RWPE2 (cell line): ENCODE measurements at regions not wholly inside any gene's neighbourhood (a gene's known extent, or its start where the extent isn't known, plus 50 kb on each side); places are given as distances from the start of the nearest gene placed in this dataset.

Experiments
- ATAC-seq: fragments of 200-7000 bp; cut with Tn5 transposase; 3 replicates; pipeline ENCODE4 v1.9.1; 2021; ENCODE audit warnings: low read depth
- DNase-seq: peaks from one replicate; pipeline ENCODE4 v3.0.0-alpha.2; 2020; ENCODE audit warnings: low spot score
- H3K27ac ChIP-seq: fragments of 450-650 bp; 2 replicates; pipeline ENCODE4 v1.5.1; 2017; ENCODE audit warnings: mild to moderate bottlenecking; ENCODE audit not compliant: poor library complexity, severe bottlenecking
- H3K27me3 ChIP-seq: fragments of 250-450 bp; sonication (Bioruptor Pico); 2 replicates; pipeline ENCODE4 v1.5.1; 2021; ENCODE audit warnings: mild to moderate bottlenecking, moderate library complexity; ENCODE audit not compliant: insufficient read depth, poor library complexity, severe bottlenecking
- H3K36me3 ChIP-seq: fragments of 250-450 bp; sonication (Bioruptor Pico); 2 replicates; pipeline ENCODE4 v1.5.1; 2020; ENCODE audit warnings: low read depth, mild to moderate bottlenecking, moderate library complexity
- H3K4me1 ChIP-seq: fragments of 250-450 bp; sonication (Bioruptor Pico); 2 replicates; pipeline ENCODE4 v1.5.1; 2021; ENCODE audit warnings: mild to moderate bottlenecking, moderate library complexity; ENCODE audit not compliant: insufficient read depth, poor library complexity, severe bottlenecking
- H3K4me3 ChIP-seq: fragments of 250-450 bp; sonication (Bioruptor Pico); 2 replicates; pipeline ENCODE4 v1.5.1; 2021; ENCODE audit warnings: mild to moderate bottlenecking, moderate library complexity; ENCODE audit not compliant: severe bottlenecking
- H3K9me3 ChIP-seq: fragments of 250-450 bp; sonication (Bioruptor Pico); 2 replicates; pipeline ENCODE4 v1.5.1; 2021; ENCODE audit warnings: mild to moderate bottlenecking, moderate library complexity; ENCODE audit not compliant: severe bottlenecking
- CTCF ChIP-seq: fragments of 450-650 bp; IDR thresholded peaks from one replicate; pipeline ENCODE4 v1.5.1; 2017; ENCODE audit warnings: mild to moderate bottlenecking, moderate library complexity; ENCODE audit not compliant: poor library complexity, severe bottlenecking

GRCh38 chr4:60266505-60266904 lies 933.6 kb upstream of the ADGRL3 start:
- ATAC-seq = no peak
- Histone ChIP-seq H3K9me3 (no peaks in the 10 kb centered on the region), H3K4me1 (no peaks in the 10 kb centered on the region), H3K4me3 (no peak overlapping the region), H3K36me3 (no peaks in the 10 kb centered on the region), H3K27me3 (no peaks in the 10 kb centered on the region), H3K27ac (no peak overlapping the region)
- TF ChIP-seq CTCF = no peak
- DNase-seq = no peak

DNA sequence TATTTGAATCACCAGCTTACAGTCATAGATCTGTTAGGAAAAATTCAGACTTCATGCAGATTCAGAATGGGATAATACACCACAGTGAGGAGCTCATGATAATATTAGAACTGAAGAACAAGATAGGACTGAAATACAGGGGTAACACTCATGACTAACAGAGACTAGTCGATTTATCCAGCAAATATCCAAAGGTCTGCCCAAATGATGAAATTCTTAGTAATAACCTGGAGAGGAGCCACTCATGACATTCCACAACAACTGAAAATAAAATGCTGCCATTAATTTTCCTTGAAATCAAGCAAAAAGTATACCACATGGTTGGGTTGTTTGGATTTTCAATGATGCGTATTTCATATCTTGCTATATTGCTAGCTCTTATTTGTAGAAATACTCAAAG lies 903.7 kb upstream of the ADGRL3 start:
- TF ChIP-seq CTCF = no peak
- H3K27me3 ChIP-seq = no peaks in the 10 kb centered on the region
- DNase-seq (no peak), ATAC-seq (no peak)
- H3K4me1 ChIP-seq = no peaks in the 10 kb centered on the region
- no peaks in the 10 kb centered on the region for H3K9me3 ChIP-seq
- no peaks in the 10 kb centered on the region for H3K36me3 ChIP-seq
- no peak overlapping the region for H3K27ac ChIP-seq
- H3K4me3 ChIP-seq = no peak overlapping the region

DNA sequence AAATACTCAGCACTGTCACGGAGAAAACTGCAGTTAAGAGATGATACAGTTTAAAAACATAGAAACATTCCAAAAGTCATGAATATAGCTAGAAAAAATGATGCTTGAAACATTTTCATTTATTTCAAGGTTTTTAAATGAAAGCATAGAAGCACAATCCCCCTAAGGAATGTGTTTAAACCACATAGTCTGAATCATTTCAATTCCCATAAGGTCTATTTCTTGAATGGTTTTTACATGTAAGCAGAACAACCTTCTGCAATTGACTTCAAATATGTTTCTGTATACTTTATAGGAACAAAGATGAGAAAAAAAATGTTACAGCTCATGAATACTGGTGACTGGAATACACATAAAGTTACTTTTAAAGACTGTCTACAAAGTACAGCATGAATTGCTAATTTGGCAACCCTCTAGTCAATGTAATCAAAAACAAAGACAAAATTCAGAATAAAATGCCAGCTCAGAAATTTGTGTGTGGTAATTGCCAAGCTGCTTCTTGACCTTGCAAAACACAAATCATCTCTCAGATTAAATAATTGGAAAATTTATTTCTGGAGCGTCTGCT lies 886.4 kb upstream of the ADGRL3 start:
- Histone ChIP-seq H3K9me3 (no peaks in the 10 kb centered on the region), H3K36me3 (no peaks in the 10 kb centered on the region), H3K4me1 (no peaks in the 10 kb centered on the region), H3K27me3 (no peaks in the 10 kb centered on the region), H3K27ac (no peak overlapping the region), H3K4me3 (no peak overlapping the region)
- ATAC-seq = no peak
- DNase-seq = no peak
- no peak for TF ChIP-seq CTCF

DNA sequence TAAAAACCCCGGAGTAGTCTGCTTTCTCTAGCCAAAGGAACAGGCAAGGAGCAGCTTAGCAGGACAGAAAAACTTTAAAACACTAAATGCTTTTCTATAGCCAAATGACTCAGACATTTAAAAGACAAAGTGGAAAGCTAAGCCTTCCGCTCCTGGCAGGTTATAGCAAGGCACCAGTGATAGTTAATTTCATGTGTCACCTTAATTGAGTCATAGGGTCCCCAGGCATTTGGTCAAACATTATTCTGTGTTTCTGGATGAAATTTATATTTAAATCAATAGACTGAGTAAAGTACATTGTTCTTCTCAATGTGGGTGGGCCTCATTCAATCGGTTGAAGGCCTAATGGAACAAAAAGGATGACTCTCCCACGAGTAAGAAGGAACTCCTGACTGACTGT lies 885.7 kb upstream of the ADGRL3 start:
- no peak for DNase-seq
- no peak for ATAC-seq
- H3K9me3 ChIP-seq = no peaks in the 10 kb centered on the region
- H3K36me3 ChIP-seq = no peaks in the 10 kb centered on the region
- H3K27ac ChIP-seq = no peak overlapping the region
- TF ChIP-seq CTCF = no peak
- H3K4me1 ChIP-seq = no peaks in the 10 kb centered on the region
- no peaks in the 10 kb centered on the region for H3K27me3 ChIP-seq
- H3K4me3 ChIP-seq = no peak overlapping the region

DNA sequence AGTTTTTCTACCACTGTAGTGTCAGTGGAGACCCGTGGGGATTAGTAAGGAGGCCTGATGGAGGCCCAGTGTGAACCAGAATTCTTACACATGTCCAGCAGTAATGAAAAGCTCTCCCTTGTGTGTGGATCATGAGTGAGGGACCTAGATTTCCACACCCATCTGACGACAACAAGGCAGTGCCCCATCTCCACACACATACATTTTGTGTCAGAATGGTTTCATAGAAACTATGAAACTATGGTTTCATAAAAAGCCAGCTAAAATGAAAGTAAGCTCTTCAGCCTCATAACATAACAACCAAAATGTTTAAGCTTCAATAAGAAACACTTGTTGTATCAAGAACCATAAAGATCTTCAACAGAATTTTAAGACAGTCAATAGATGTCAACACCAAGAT lies 884.5 kb upstream of the ADGRL3 start:
- no peaks in the 10 kb centered on the region for H3K27me3 ChIP-seq
- ATAC-seq = no peak
- no peak for TF ChIP-seq CTCF
- H3K4me3 ChIP-seq = no peak overlapping the region
- no peak overlapping the region for H3K27ac ChIP-seq
- no peaks in the 10 kb centered on the region for H3K36me3 ChIP-seq
- no peak for DNase-seq
- no peaks in the 10 kb centered on the region for H3K4me1 ChIP-seq
- no peaks in the 10 kb centered on the region for H3K9me3 ChIP-seq
